Stimulated activated CD4-positive, alpha-beta T cell treated with anti-CD3 and anti-CD28 coated beads, Interleukin-15, amount 100 ng/mL, for 1 hour (primary cell): ENCODE measurements at regions not wholly inside any gene's neighbourhood (a gene's known extent, or its start where the extent isn't known, plus 50 kb on each side); places are given as distances from the start of the nearest gene placed in this dataset.

Source experiments
- DNase-seq, 2 donors: peaks; one replicate each; pipeline ENCODE4 v3.0.0-alpha.2; 2020; ENCODE audit warnings: low read depth in 1 of 2, low spot score in 1 of 2

DNA sequence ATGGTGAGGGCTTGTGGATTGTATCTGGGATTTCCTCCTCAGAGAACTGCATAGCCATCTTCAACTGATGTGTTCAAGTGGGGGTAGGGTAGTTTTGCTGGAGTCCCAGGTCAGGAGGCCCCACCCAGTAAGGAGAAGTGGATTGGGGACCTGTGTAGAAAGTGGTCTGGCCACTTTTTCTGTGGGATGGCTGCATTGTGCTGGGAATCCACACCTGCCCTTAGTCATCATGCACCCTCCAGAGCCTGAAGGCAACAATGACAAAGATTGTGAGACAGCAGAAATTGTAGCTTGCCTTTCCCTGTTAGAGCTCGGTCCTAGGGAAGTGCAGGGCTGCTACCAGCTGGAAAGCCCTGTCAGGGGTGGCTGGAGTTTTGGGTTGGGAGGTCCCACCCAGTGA, 255.4 kb downstream of the NDFIP2 start:
- DNase-seq = no peak

DNA sequence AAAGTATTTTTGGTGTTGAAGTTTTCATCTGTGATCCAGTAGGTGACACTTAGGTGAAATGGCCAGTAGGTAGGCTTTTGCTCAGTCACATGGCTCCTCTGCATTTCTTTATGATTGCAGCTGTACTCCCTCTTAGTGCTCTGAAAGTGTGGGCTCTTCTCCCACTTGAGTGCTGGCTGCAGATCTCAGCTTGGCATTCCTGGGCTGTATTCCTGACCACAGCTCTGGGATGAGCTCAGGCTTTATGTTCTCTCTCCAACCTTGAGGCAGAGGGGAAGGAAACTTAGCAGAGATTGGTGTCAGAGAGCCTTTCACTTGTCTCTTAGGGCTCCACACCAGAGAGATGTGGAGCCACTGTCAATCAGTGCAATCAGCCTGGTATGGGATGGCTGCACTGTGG, 254.3 kb downstream of the NDFIP2 start:
- no peak for DNase-seq

DNA sequence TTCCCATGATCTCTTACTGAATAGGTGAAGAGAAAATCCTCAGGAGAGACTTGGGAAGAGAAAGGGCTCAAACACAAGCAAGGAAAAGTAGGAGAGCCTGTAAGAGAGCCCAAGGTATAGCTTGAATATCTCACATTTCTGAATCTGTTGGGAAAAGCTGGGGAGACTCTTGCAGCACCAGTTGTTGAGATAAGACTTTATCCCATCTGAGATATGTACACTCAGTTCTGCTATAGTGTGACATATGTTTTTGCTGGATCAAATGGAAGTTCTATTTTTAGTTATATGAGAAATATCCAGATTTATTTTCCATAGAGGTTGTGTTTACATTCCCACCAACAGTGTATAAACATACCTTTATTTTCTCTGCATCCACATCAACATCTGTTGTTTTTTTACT, 246.1 kb downstream of the NDFIP2 start:
- no peak for DNase-seq

- no peak for DNase-seq
Observed at GRCh38 chr13:79725841-79726240, 244.9 kb downstream of the NDFIP2 start.

DNA sequence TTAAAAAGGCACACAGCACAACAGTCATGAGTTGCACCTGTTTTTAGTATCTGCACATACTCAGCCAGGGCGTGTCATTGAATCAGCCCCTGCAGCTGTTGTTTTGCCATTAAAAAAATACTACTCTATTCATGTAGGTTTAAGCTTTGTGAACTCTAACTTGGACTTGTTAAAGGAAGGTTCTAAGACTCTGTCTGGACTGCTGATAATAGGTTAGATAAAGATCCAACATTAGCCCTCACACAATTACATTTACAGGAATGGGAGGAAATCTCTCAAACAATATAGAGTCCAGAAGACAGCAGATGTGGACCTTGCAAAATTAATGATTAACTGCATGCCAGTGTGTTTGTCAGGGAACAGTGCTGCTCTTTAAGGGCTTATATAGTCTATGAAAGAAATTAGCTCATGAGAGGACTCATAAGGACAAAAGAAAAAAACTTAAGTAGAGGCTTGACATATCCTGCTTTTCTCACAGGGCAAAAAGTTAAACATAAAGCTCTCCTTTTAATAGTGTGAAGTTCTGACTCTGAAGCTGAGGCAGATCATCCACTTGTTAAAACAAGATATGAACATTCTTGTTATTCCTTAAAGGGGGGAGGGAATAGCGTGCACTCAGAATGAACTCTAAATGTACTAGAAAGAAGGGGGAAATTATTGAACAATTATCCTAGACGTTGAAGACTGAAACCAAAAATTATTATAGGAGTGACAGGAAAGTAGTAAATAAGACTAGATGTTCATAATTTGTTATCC, 243.6 kb downstream of the NDFIP2 start:
- DNase-seq = no peak

- DNase-seq = no peak
Observed at GRCh38 chr13:79723519-79724024, 242.6 kb downstream of the NDFIP2 start.

- DNase-seq = no peak
Observed at GRCh38 chr13:79722885-79723445, 242.0 kb downstream of the NDFIP2 start.

DNA sequence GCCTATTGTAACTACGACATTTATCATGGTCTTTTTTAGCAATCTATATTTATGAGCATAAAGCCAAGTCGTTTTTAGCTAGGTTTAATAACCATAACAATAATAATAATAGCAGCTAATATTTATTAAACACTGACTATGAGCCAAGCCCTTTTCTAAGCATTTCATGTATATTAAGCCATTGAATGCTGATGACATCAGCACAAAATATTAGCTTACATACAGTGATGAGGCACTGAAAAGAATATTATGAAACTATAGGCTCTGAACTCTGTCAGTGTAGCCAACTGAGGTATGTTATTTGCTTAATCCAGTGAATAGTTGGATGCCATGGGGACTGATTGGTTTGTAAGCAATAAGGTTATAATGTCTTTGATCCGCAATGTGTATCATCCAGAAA, 235.2 kb downstream of the NDFIP2 start:
- DNase-seq = no peak

DNA sequence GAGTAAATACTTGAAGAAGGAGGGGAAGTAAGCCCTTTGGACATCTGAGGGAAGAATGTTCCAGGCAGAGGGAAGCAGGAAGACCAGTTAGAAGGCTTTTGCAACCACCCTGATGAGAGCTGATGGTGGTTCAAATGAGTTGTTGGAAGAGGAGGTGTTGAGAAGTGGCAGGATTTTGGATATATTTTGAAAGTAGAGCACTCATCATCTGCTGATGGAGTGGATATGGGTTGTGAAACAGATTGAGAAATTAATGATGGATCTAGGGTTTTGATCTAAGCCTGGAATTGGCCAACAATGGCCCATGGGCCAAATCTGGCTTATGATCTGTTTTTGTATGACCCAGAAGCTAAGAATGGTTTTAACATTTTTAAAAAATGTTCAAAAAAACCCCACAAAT, 230.7 kb downstream of the NDFIP2 start:
- DNase-seq = no peak

- no peak for DNase-seq
Observed at GRCh38 chr13:79710376-79710775, 229.4 kb downstream of the NDFIP2 start.

- DNase-seq = no peak
Observed at GRCh38 chr13:79709471-79709870, 228.5 kb downstream of the NDFIP2 start.

- DNase-seq = no peak
Observed at GRCh38 chr13:79703772-79704171, 222.8 kb downstream of the NDFIP2 start.

DNA sequence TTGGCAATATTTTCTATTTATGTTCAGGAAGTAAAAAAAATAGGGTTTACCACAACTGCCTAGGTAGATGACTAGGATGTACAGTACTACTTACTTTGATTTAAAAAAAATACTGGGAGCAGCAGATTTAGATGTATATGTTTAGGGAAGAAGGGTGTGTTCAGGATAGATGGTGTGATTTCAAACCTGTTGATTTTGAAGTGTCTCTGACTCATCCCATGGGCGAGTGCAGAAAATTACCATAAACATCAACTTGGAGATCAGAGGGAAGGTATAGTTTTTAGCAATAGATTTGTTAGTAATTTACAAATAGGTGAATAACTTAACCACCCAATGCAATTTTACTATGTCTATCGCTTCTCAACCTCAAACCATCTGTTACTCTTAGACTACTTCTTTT, 214.8 kb downstream of the NDFIP2 start:
- no peak for DNase-seq

GRCh38 chr13:79692846-79693245, 211.9 kb downstream of the NDFIP2 start:
- DNase-seq = no peak

DNA sequence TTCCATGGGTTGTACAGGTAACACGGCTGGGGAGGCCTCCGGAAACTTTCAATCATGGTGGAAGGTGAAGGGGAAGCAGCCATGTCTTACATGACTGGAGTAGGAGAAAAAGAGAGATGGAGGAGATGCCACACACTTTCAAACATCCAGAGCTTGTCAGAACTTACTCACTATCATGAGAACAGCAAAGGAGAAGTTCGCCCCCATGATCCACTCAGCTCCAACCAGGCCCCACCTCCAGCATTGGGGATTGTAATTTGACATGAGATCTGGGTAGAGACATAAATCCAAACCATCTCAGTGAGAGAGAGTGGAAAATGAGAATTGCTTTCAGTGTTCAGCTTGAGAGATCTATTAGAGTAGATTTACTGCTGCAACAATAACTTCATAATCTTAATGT, 210.9 kb downstream of the NDFIP2 start:
- DNase-seq = no peak

DNA sequence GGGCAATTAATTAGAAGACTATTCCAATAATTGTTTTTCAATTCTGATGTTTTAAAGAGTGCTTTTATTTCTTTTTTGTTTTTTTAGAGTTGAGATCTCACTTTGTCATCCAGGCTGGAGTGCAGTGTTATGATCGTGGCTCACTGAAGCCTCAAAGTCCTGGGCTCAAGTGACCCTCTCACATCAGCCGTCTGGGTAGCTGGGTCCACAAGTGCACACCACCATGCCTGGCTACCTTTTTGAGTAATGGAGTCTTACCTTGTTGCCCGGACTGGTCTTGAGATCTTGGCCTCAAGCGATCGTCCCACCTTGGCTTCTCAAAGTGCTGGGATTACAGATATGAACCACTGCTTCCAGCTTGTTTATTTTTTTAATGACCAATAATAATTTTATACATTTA, 207.8 kb downstream of the NDFIP2 start:
- no peak for DNase-seq

DNA sequence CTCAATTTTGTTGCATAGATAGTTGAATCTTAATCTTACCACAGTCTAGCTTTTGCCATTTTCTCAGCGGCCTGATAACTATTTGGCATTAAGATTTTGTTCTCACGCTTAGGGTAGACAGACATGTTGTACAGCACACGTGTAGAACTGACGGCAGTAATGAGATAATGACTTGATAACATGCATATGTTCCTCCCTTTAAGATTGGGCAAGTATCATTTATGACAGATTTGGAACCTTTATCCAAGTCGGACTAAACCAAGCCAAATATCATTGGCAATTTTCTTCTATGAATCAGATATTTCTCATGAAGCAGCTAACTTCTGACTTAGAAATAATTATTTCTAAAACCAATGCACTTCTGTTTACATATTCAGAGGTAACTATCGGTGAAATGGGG, 205.5 kb downstream of the NDFIP2 start:
- DNase-seq = no peak

- DNase-seq = no peak
Observed at GRCh38 chr13:79684371-79684770, 203.4 kb downstream of the NDFIP2 start.

- no peak for DNase-seq
Observed at GRCh38 chr13:79682164-79682563, 201.2 kb downstream of the NDFIP2 start.

DNA sequence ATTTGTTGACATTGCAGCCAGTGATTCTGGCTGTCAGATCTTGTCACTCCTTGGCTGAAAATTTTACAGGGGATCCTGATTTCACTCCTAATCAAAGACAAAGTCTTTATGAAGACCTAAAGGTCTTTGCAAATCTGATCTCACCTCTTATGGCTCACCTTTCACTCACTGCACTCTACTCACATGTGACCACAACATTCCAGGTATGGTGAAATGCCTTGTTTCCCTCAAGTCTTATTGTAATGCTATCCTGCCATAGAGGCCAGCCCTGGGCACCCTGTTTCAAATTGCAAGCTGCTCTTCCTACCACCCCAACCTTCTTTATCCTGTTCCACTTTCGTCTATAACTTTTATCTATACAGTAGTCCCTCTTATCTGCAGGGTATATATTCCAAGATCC, 200.1 kb downstream of the NDFIP2 start:
- no peak for DNase-seq

- DNase-seq = no peak
Observed at GRCh38 chr13:79680485-79680884, 199.5 kb downstream of the NDFIP2 start.

GRCh38 chr13:79679334-79679733, 198.4 kb downstream of the NDFIP2 start:
- DNase-seq = no peak

DNA sequence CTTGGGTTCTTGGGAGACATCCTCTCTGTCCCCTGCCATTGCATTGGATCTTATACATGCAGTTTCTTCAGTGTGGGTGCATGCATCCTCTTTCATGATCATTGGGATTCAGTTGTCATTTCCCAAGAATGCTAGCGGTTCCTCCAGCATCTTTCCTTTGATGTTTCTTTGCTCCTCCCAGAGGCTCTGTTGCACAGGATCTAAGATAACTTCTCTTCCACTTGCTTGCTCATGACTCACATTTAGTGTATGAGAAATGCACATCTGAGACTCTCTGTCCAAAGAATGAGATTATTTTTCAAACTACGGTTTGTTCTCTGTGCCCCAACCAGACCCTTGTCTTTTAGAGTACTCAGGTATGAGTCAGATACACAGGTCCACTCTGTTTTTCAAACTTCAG, 197.1 kb downstream of the NDFIP2 start:
- no peak for DNase-seq
